ENCODE measurements at regions not wholly inside any gene's neighbourhood (a gene's known extent, or its start where the extent isn't known, plus 50 kb on each side); places are given as distances from the start of the nearest gene placed in this dataset.

GRCh38 chr21:14321042-14321441 is 61.9 kb downstream of the HSPA13 start:
- Mint-ChIP-seq H3K27ac (ENCODE audit: unreplicated experiment) (no peak overlapping the region), H3K36me3 (ENCODE audit: low read depth, unreplicated experiment) (no peaks in the 10 kb centered on the region)

GRCh38 chr21:14319805-14320204 is 63.1 kb downstream of the HSPA13 start:
- Mint-ChIP-seq H3K9me3 (ENCODE audit: unreplicated experiment) (no peaks in the 10 kb centered on the region), H3K4me1 (ENCODE audit: unreplicated experiment) (no peaks in the 10 kb centered on the region), H3K27me3 (ENCODE audit: unreplicated experiment) (no peaks in the 10 kb centered on the region), H3K27ac (ENCODE audit: unreplicated experiment) (no peak overlapping the region), H3K36me3 (ENCODE audit: low read depth, unreplicated experiment) (no peaks in the 10 kb centered on the region), H3K4me3 (ENCODE audit: unreplicated experiment) (no peak overlapping the region)
- TF ChIP-seq CTCF (IDR thresholded peaks at IDR 0.05; ENCODE audit: unreplicated experiment) = no peak
- DNase-seq (ENCODE audit: low spot score) = no peak

More at GRCh38 chr21:14321042-14321441, 61.9 kb downstream of the HSPA13 start:
- Mint-ChIP-seq H3K4me3 (ENCODE audit: unreplicated experiment) (no peak overlapping the region), H3K9me3 (ENCODE audit: unreplicated experiment) (no peaks in the 10 kb centered on the region), H3K27me3 (ENCODE audit: unreplicated experiment) (no peaks in the 10 kb centered on the region), H3K4me1 (ENCODE audit: unreplicated experiment) (no peaks in the 10 kb centered on the region)
- no peak for DNase-seq (ENCODE audit: low spot score)
- no peak for TF ChIP-seq CTCF (IDR thresholded peaks at IDR 0.05; ENCODE audit: unreplicated experiment)

- H3K27ac Mint-ChIP-seq (ENCODE audit: unreplicated experiment) = no peak overlapping the region
- no peak for TF ChIP-seq CTCF (IDR thresholded peaks at IDR 0.05; ENCODE audit: unreplicated experiment)
- H3K36me3 Mint-ChIP-seq (ENCODE audit: low read depth, unreplicated experiment) = no peaks in the 10 kb centered on the region
- no peaks in the 10 kb centered on the region for H3K4me1 Mint-ChIP-seq (ENCODE audit: unreplicated experiment)
- H3K4me3 Mint-ChIP-seq (ENCODE audit: unreplicated experiment) = no peak overlapping the region
- H3K9me3 Mint-ChIP-seq (ENCODE audit: unreplicated experiment) = no peaks in the 10 kb centered on the region
- no peaks in the 10 kb centered on the region for H3K27me3 Mint-ChIP-seq (ENCODE audit: unreplicated experiment)
- DNase-seq (ENCODE audit: low spot score) = no peak
Observed at GRCh38 chr21:14318578-14318977, 64.4 kb downstream of the HSPA13 start.

- H3K27ac Mint-ChIP-seq (ENCODE audit: unreplicated experiment) = no peak overlapping the region
- DNase-seq (ENCODE audit: low spot score) = no peak
- no peaks in the 10 kb centered on the region for H3K27me3 Mint-ChIP-seq (ENCODE audit: unreplicated experiment)
- H3K36me3 Mint-ChIP-seq (ENCODE audit: low read depth, unreplicated experiment) = no peaks in the 10 kb centered on the region
- no peak overlapping the region for H3K4me3 Mint-ChIP-seq (ENCODE audit: unreplicated experiment)
- H3K9me3 Mint-ChIP-seq (ENCODE audit: unreplicated experiment) = no peaks in the 10 kb centered on the region
- TF ChIP-seq CTCF (IDR thresholded peaks at IDR 0.05; ENCODE audit: unreplicated experiment) = no peak
- H3K4me1 Mint-ChIP-seq (ENCODE audit: unreplicated experiment) = no peaks in the 10 kb centered on the region
Observed at GRCh38 chr21:14317507-14317906, 65.4 kb downstream of the HSPA13 start.

GRCh38 chr21:14313300-14313699 is 69.6 kb downstream of the HSPA13 start:
- TF ChIP-seq CTCF (IDR thresholded peaks at IDR 0.05; ENCODE audit: unreplicated experiment) = no peak
- H3K4me3 Mint-ChIP-seq (ENCODE audit: unreplicated experiment) = no peak overlapping the region
- no peaks in the 10 kb centered on the region for H3K36me3 Mint-ChIP-seq (ENCODE audit: low read depth, unreplicated experiment)
- no peaks in the 10 kb centered on the region for H3K9me3 Mint-ChIP-seq (ENCODE audit: unreplicated experiment)
- no peak overlapping the region for H3K27ac Mint-ChIP-seq (ENCODE audit: unreplicated experiment)
- H3K27me3 Mint-ChIP-seq (ENCODE audit: unreplicated experiment) = no peaks in the 10 kb centered on the region
- peaks cover 1% of the 10 kb centered on the region for H3K4me1 Mint-ChIP-seq (ENCODE audit: unreplicated experiment)
- DNase-seq (ENCODE audit: low spot score) = no peak

Data from endothelial cell (in vitro differentiated cells).